NT2/D1 (cell line): ENCODE measurements at regions not wholly inside any gene's neighbourhood (a gene's known extent, or its start where the extent isn't known, plus 50 kb on each side); places are given as distances from the start of the nearest gene placed in this dataset.

ENCODE experiments used
- YY1 ChIP-seq: IDR thresholded peaks from 2 replicates; pipeline ENCODE4 v1.6.1; 2011; ENCODE audit not compliant: insufficient read length, insufficient read depth
- ZNF274 ChIP-seq: IDR thresholded peaks from 2 replicates; pipeline ENCODE4 v1.6.1; 2011; ENCODE audit warnings: mild to moderate bottlenecking, low read depth, low read length

- no peak for TF ChIP-seq ZNF274
- TF ChIP-seq YY1 = no peak
These were observed 95.9 kb upstream of the COL5A1 start for GRCh38 chr9:134545543-134546245.
